ENCODE measurements at regions not wholly inside any gene's neighbourhood (a gene's known extent, or its start where the extent isn't known, plus 50 kb on each side); places are given as distances from the start of the nearest gene placed in this dataset.
"Not testable (repeated sequence)": the region's sequence is repeated elsewhere in the genome, so short reads cannot be mapped to it uniquely, and the experiment has no call there.

GRCh38 chrX:115702982-115703381 lies 142.0 kb downstream of the PLS3 start:
- H3K4me3 ChIP-seq (replicated peaks; ENCODE audit: low read depth, low read length), result no peak overlapping the region
- DNase-seq (ENCODE audit: extremely low read depth, insufficient read length), result no peak
- TF ChIP-seq CTCF (IDR thresholded peaks at IDR 0.05; ENCODE audit: insufficient read depth, low read length, poor library complexity, severe bottlenecking), result no peak
- H3K36me3 ChIP-seq (ENCODE audit: control insufficient read depth, insufficient read depth, low read length), result no peaks in the 10 kb centered on the region
- H3K27me3 ChIP-seq (replicated peaks; ENCODE audit: control insufficient read depth, insufficient read depth, low read length), result no peaks in the 10 kb centered on the region

- no peak for DNase-seq (ENCODE audit: extremely low read depth, insufficient read length)
- Histone ChIP-seq H3K4me3 (replicated peaks; ENCODE audit: low read depth, low read length) (no peak overlapping the region), H3K36me3 (ENCODE audit: control insufficient read depth, insufficient read depth, low read length) (no peaks in the 10 kb centered on the region), H3K27me3 (replicated peaks; ENCODE audit: control insufficient read depth, insufficient read depth, low read length) (no peaks in the 10 kb centered on the region)
- TF ChIP-seq CTCF (IDR thresholded peaks at IDR 0.05; ENCODE audit: insufficient read depth, low read length, poor library complexity, severe bottlenecking), result no peak
These were observed 148.1 kb downstream of the PLS3 start for GRCh38 chrX:115709039-115709438.

- no peak for DNase-seq (ENCODE audit: extremely low read depth, insufficient read length)
- H3K36me3 ChIP-seq (ENCODE audit: control insufficient read depth, insufficient read depth, low read length), result no peaks in the 10 kb centered on the region
- H3K4me3 ChIP-seq (replicated peaks; ENCODE audit: low read depth, low read length), result no peak overlapping the region
- no peak for TF ChIP-seq CTCF (IDR thresholded peaks at IDR 0.05; ENCODE audit: insufficient read depth, low read length, poor library complexity, severe bottlenecking)
- no peaks in the 10 kb centered on the region for H3K27me3 ChIP-seq (replicated peaks; ENCODE audit: control insufficient read depth, insufficient read depth, low read length)
These were observed 151.5 kb downstream of the PLS3 start for GRCh38 chrX:115712484-115712883.

- Histone ChIP-seq H3K27me3 (replicated peaks; ENCODE audit: control insufficient read depth, insufficient read depth, low read length) (no peaks in the 10 kb centered on the region), H3K4me3 (replicated peaks; ENCODE audit: low read depth, low read length) (no peak overlapping the region), H3K36me3 (ENCODE audit: control insufficient read depth, insufficient read depth, low read length) (no peaks in the 10 kb centered on the region)
- DNase-seq (ENCODE audit: extremely low read depth, insufficient read length), result no peak
- no peak for TF ChIP-seq CTCF (IDR thresholded peaks at IDR 0.05; ENCODE audit: insufficient read depth, low read length, poor library complexity, severe bottlenecking)
These were observed 152.5 kb downstream of the PLS3 start for GRCh38 chrX:115713460-115713859.

- Histone ChIP-seq H3K27me3 (replicated peaks; ENCODE audit: control insufficient read depth, insufficient read depth, low read length) (no peaks in the 10 kb centered on the region), H3K4me3 (replicated peaks; ENCODE audit: low read depth, low read length) (no peak overlapping the region), H3K36me3 (ENCODE audit: control insufficient read depth, insufficient read depth, low read length) (no peaks in the 10 kb centered on the region)
- TF ChIP-seq CTCF (IDR thresholded peaks at IDR 0.05; ENCODE audit: insufficient read depth, low read length, poor library complexity, severe bottlenecking), result no peak
- peak; percentile 16 for DNase-seq (ENCODE audit: extremely low read depth, insufficient read length)
These were observed 158.2 kb downstream of the PLS3 start for GRCh38 chrX:115719171-115719570.

GRCh38 chrX:115722724-115723433 lies 161.9 kb downstream of the PLS3 start:
- not testable (repeated sequence) for H3K36me3 ChIP-seq (ENCODE audit: control insufficient read depth, insufficient read depth, low read length); H3K27me3 ChIP-seq (replicated peaks; ENCODE audit: control insufficient read depth, insufficient read depth, low read length); H3K4me3 ChIP-seq (replicated peaks; ENCODE audit: low read depth, low read length); DNase-seq (ENCODE audit: extremely low read depth, insufficient read length)

- DNase-seq (ENCODE audit: extremely low read depth, insufficient read length); H3K4me3 ChIP-seq (replicated peaks; ENCODE audit: low read depth, low read length); H3K27me3 ChIP-seq (replicated peaks; ENCODE audit: control insufficient read depth, insufficient read depth, low read length); H3K36me3 ChIP-seq (ENCODE audit: control insufficient read depth, insufficient read depth, low read length): not testable (repeated sequence)
These were observed 164.4 kb downstream of the PLS3 start for GRCh38 chrX:115725370-115725769.

- H3K4me3 ChIP-seq (replicated peaks; ENCODE audit: low read depth, low read length); H3K36me3 ChIP-seq (ENCODE audit: control insufficient read depth, insufficient read depth, low read length): not testable (repeated sequence)
These were observed 167.1 kb downstream of the PLS3 start for GRCh38 chrX:115727792-115728732.

GRCh38 chrX:115732530-115732929 lies 171.6 kb downstream of the PLS3 start:
- not testable (repeated sequence) for H3K4me3 ChIP-seq (replicated peaks; ENCODE audit: low read depth, low read length); H3K36me3 ChIP-seq (ENCODE audit: control insufficient read depth, insufficient read depth, low read length); DNase-seq (ENCODE audit: extremely low read depth, insufficient read length); H3K27me3 ChIP-seq (replicated peaks; ENCODE audit: control insufficient read depth, insufficient read depth, low read length)

More at GRCh38 chrX:115727792-115728732, 167.1 kb downstream of the PLS3 start:
- not testable (repeated sequence) for DNase-seq (ENCODE audit: extremely low read depth, insufficient read length); H3K27me3 ChIP-seq (replicated peaks; ENCODE audit: control insufficient read depth, insufficient read depth, low read length)

Measured in GM06990 (cell line).